ENCODE measurements at regions not wholly inside any gene's neighbourhood (a gene's known extent, or its start where the extent isn't known, plus 50 kb on each side); places are given as distances from the start of the nearest gene placed in this dataset.

- no peak for TF ChIP-seq CTCF (IDR thresholded peaks at IDR 0.05)
- TF ChIP-seq POLR2AphosphoS5 (IDR thresholded peaks at IDR 0.05) = no peak
- no peak for TF ChIP-seq POLR2A (IDR thresholded peaks at IDR 0.05)
Measured at GRCh38 chr4:175215657-175216056, 297.5 kb downstream of the ADAM29 start.
